ENCODE measurements at regions not wholly inside any gene's neighbourhood (a gene's known extent, or its start where the extent isn't known, plus 50 kb on each side); places are given as distances from the start of the nearest gene placed in this dataset.
A peak's percentile ranks its signal among the peaks of the same experiment; 100 is the strongest.

DNA sequence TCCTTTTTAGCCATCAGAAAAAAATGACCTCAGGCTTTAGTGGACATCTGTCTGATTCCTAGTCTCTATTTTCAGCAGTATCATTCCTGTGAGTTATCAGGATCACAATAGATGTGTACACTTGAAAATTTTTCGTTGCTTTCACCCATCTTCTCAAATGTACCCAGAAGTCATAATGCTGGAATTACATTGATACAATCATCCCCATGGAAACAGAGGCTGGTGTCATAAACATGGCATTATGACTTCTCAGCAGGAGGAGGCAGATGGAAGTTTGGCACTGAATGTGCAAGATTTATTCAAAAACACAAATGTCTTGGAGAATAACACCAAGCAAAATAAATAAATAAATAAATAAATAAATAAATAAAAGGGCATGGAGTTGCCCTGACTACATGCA lies 292.5 kb downstream of the PHKB start:
- peak; percentile 1 for DNase-seq
